SK-N-SH treated with all-trans-retinoic acid at 6 μM for 48 hours (cell line): ENCODE measurements at regions not wholly inside any gene's neighbourhood (a gene's known extent, or its start where the extent isn't known, plus 50 kb on each side); places are given as distances from the start of the nearest gene placed in this dataset.

Experiments used
- ATAC-seq: fragments of 200-7000 bp; cut with Tn5 transposase; 3 replicates; pipeline ENCODE4 v1.9.1; 2020; ENCODE audit warnings: mild to moderate bottlenecking, moderate library complexity
- ARNTL ChIP-seq: fragments of 450-650 bp; formaldehyde crosslinking; IDR thresholded peaks from 2 replicates; pipeline ENCODE4 v1.5.0; 2020; ENCODE audit warnings: low read depth, mild to moderate bottlenecking, moderate library complexity, borderline replicate concordance
- CSDC2 ChIP-seq: fragments of 250-450 bp; sonication (Bioruptor Pico); IDR thresholded peaks from 2 replicates; pipeline ENCODE4 v1.5.0; 2020; ENCODE audit warnings: mild to moderate bottlenecking, moderate library complexity
- ESRRG ChIP-seq: fragments of 250-450 bp; sonication (Bioruptor Pico); IDR thresholded peaks from 2 replicates; pipeline ENCODE4 v1.6.1; 2021; ENCODE audit warnings: mild to moderate bottlenecking
- GLIS3 ChIP-seq: fragments of 250-450 bp; sonication (Bioruptor Pico); IDR thresholded peaks from 2 replicates; pipeline ENCODE4 v1.5.0; 2020; ENCODE audit warnings: mild to moderate bottlenecking, moderate library complexity
- ISL1 ChIP-seq: fragments of 250-450 bp; sonication (Bioruptor Pico); IDR thresholded peaks from 2 replicates; pipeline ENCODE4 v2.1.2; 2022; ENCODE audit warnings: mild to moderate bottlenecking, moderate library complexity
- OSR1 ChIP-seq: fragments of 250-450 bp; sonication (Bioruptor Pico); IDR thresholded peaks from 2 replicates; pipeline ENCODE4 v1.8.0; 2022; ENCODE audit warnings: moderate library complexity, mild to moderate bottlenecking, inconsistent platforms
- RARB ChIP-seq: fragments of 250-450 bp; sonication (Bioruptor Pico); IDR thresholded peaks from 2 replicates; pipeline ENCODE4 v1.8.0; 2021; ENCODE audit warnings: mild to moderate bottlenecking, moderate library complexity
- TCF4 ChIP-seq: fragments of 250-450 bp; sonication (Bioruptor Pico); IDR thresholded peaks from 2 replicates; pipeline ENCODE4 v1.8.0; 2021; ENCODE audit warnings: mild to moderate bottlenecking, moderate library complexity, borderline replicate concordance
- TOX ChIP-seq: fragments of 250-450 bp; sonication (Bioruptor Pico); IDR thresholded peaks from 2 replicates; pipeline ENCODE4 v1.8.0; 2021; ENCODE audit warnings: mild to moderate bottlenecking, moderate library complexity, borderline replicate concordance
- ZFP3 ChIP-seq: fragments of 250-450 bp; sonication (Bioruptor Pico); IDR thresholded peaks from 2 replicates; pipeline ENCODE4 v1.5.0; 2020; ENCODE audit warnings: mild to moderate bottlenecking, moderate library complexity
- ZFP30 ChIP-seq: fragments of 450-650 bp; formaldehyde crosslinking; IDR thresholded peaks from 2 replicates; pipeline ENCODE4 v1.5.0; 2022; ENCODE audit warnings: mild to moderate bottlenecking, moderate library complexity
- ZNF565 ChIP-seq: fragments of 450-650 bp; formaldehyde crosslinking; conservative IDR thresholded peaks from 2 replicates; pipeline ENCODE4 v1.5.0; 2020; ENCODE audit warnings: low read depth, mild to moderate bottlenecking, moderate library complexity
- ZNF70 ChIP-seq: fragments of 450-650 bp; formaldehyde crosslinking; IDR thresholded peaks from 2 replicates; pipeline ENCODE4 v1.5.0; 2020; ENCODE audit warnings: mild to moderate bottlenecking, moderate library complexity
- ZNF8 ChIP-seq: fragments of 450-650 bp; formaldehyde crosslinking; IDR thresholded peaks from 2 replicates; pipeline ENCODE4 v1.5.0; 2020; ENCODE audit warnings: mild to moderate bottlenecking, moderate library complexity
- TF ChIP-seq, protein P1 (sequence below): fragments of 250-450 bp; sonication (Bioruptor Pico); IDR thresholded peaks from 2 replicates; pipeline ENCODE4 v1.8.0; 2021; ENCODE audit warnings: low read depth, mild to moderate bottlenecking, moderate library complexity, borderline replicate concordance
- TF ChIP-seq, protein P2 (sequence below): fragments of 250-450 bp; sonication (Bioruptor Pico); IDR thresholded peaks from 2 replicates; pipeline ENCODE4 v1.8.0; 2020; ENCODE audit warnings: mild to moderate bottlenecking, moderate library complexity, borderline replicate concordance
- TF ChIP-seq, protein P3 (sequence below): fragments of 250-450 bp; sonication (Bioruptor Pico); IDR thresholded peaks from 2 replicates; pipeline ENCODE4 v1.5.1; 2021; ENCODE audit warnings: mild to moderate bottlenecking, moderate library complexity
- TF ChIP-seq, protein P4 (sequence below): fragments of 250-450 bp; sonication (Bioruptor Pico); IDR thresholded peaks from 2 replicates; pipeline ENCODE4 v1.5.0; 2020; ENCODE audit warnings: mild to moderate bottlenecking, moderate library complexity

DNA sequence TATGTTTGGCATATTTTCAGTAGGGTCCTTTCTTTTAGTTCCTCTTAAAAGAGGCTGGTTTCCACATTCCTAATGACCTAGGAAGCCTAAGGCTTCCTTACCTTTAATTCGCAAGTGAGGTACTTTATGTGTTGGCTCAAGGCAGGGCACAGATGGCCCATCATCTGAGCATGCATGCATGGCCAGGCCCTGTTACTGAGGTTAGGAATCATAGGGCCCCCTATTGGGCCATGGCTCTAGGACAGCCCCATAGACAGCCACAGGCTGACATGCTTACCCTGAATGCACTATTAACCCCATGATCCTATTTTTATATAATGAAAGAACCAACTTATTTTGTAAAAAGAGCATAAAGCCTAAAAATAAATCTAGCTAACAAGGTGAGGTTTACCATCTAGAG lies 271.4 kb downstream of the ELAVL2 start:
- ATAC-seq, result no peak
- no peak for TF ChIP-seq ZNF70 (CRISPR knock-in tag)
- TF ChIP-seq CSDC2 (CRISPR knock-in tag), result no peak
- no peak for TF ChIP-seq ESRRG (CRISPR knock-in tag)
- TF ChIP-seq, protein P1, sequence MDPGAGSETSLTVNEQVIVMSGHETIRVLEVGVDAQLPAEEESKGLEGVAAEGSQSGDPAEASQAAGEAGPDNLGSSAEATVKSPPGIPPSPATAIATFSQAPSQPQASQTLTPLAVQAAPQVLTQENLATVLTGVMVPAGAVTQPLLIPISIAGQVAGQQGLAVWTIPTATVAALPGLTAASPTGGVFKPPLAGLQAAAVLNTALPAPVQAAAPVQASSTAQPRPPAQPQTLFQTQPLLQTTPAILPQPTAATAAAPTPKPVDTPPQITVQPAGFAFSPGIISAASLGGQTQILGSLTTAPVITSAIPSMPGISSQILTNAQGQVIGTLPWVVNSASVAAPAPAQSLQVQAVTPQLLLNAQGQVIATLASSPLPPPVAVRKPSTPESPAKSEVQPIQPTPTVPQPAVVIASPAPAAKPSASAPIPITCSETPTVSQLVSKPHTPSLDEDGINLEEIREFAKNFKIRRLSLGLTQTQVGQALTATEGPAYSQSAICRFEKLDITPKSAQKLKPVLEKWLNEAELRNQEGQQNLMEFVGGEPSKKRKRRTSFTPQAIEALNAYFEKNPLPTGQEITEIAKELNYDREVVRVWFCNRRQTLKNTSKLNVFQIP (CRISPR knock-in tag), result no peak
- TF ChIP-seq TCF4 (CRISPR knock-in tag), result no peak
- TF ChIP-seq, all 23 proteins: peak for 0

DNA sequence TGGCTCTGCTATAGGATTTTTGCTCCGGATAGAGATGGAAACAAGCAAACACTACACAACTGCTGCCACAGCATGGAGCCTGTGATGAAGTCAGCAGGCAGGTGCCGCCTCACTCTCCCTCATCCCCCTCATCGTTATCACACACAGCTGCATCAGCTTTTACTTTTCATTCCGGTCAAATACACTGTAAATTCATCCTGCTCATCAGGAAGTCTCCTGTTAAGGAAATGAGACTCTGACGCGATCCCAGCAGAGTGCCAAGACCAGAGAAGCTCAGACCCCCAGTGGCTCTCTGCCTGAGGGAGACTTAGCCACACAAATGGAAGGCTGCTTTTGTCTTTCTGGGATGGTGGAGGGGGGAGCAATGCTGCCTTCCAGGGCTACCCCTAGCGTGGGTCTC lies 270.2 kb downstream of the ELAVL2 start:
- no peak for ATAC-seq

DNA sequence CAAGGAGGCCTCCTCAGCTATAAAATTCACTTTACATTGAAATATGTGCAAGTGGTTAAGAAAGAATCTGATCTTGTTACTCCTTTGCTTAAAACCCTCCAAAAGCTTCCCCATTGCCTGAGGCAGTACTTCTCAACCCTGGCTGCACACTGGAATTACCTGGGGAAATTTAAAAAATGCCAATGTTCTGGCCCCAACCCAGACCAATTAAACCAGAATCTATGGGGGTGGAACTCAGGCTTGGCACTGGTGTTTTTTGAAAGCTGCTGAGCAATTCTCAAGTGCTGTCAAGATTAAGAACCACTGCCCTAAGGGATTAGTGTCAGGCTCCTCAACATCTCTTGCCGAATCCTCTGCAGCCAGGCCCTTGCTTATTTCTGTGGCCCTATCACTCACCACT lies 269.6 kb downstream of the ELAVL2 start:
- no peak for TF ChIP-seq ISL1
- no peak for TF ChIP-seq ARNTL (CRISPR knock-in tag)
- TF ChIP-seq, protein P2, sequence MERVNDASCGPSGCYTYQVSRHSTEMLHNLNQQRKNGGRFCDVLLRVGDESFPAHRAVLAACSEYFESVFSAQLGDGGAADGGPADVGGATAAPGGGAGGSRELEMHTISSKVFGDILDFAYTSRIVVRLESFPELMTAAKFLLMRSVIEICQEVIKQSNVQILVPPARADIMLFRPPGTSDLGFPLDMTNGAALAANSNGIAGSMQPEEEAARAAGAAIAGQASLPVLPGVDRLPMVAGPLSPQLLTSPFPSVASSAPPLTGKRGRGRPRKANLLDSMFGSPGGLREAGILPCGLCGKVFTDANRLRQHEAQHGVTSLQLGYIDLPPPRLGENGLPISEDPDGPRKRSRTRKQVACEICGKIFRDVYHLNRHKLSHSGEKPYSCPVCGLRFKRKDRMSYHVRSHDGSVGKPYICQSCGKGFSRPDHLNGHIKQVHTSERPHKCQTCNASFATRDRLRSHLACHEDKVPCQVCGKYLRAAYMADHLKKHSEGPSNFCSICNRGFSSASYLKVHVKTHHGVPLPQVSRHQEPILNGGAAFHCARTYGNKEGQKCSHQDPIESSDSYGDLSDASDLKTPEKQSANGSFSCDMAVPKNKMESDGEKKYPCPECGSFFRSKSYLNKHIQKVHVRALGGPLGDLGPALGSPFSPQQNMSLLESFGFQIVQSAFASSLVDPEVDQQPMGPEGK, result no peak
- TF ChIP-seq, protein P1 (CRISPR knock-in tag), result no peak
- TF ChIP-seq GLIS3 (CRISPR knock-in tag), result no peak
- no peak for ATAC-seq

More for the DNA sequence above, 270.2 kb downstream of the ELAVL2 start:
- TF ChIP-seq RARB (CRISPR knock-in tag) (no peak), OSR1 (CRISPR knock-in tag) (no peak), TOX (CRISPR knock-in tag) (no peak), ZNF8 (CRISPR knock-in tag) (no peak)
- TF ChIP-seq, protein P2, result no peak

DNA sequence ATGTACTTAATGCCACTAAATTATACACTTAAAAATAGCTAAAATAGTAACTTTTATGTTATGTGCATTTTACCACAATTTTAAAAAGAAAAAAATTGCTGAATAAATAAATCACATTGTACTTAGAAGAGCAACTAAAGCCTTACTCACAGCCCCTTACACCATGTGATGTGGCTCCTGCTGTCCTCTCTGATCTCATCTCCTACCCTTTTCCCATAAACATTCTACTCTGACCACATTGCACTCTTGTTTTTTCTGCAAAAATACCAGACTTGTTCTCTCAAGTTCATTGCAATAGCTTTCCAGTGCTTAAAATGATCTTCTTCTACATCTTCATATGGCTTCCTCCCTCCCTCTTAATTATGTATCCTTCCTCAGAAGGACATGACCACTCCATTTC lies 268.4 kb downstream of the ELAVL2 start:
- TF ChIP-seq, protein P3, sequence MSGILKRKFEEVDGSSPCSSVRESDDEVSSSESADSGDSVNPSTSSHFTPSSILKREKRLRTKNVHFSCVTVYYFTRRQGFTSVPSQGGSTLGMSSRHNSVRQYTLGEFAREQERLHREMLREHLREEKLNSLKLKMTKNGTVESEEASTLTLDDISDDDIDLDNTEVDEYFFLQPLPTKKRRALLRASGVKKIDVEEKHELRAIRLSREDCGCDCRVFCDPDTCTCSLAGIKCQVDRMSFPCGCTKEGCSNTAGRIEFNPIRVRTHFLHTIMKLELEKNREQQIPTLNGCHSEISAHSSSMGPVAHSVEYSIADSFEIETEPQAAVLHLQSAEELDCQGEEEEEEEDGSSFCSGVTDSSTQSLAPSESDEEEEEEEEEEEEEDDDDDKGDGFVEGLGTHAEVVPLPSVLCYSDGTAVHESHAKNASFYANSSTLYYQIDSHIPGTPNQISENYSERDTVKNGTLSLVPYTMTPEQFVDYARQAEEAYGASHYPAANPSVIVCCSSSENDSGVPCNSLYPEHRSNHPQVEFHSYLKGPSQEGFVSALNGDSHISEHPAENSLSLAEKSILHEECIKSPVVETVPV (CRISPR knock-in tag), result no peak
- TF ChIP-seq GLIS3 (CRISPR knock-in tag) (no peak), TOX (CRISPR knock-in tag) (no peak), ZNF70 (CRISPR knock-in tag) (no peak), ESRRG (CRISPR knock-in tag) (no peak), RARB (CRISPR knock-in tag) (no peak), ZNF8 (CRISPR knock-in tag) (no peak), ZFP30 (CRISPR knock-in tag) (no peak), ZFP3 (CRISPR knock-in tag) (no peak), ZNF565 (CRISPR knock-in tag) (no peak)
- TF ChIP-seq, protein P1 (CRISPR knock-in tag), result no peak
- TF ChIP-seq, protein P4, sequence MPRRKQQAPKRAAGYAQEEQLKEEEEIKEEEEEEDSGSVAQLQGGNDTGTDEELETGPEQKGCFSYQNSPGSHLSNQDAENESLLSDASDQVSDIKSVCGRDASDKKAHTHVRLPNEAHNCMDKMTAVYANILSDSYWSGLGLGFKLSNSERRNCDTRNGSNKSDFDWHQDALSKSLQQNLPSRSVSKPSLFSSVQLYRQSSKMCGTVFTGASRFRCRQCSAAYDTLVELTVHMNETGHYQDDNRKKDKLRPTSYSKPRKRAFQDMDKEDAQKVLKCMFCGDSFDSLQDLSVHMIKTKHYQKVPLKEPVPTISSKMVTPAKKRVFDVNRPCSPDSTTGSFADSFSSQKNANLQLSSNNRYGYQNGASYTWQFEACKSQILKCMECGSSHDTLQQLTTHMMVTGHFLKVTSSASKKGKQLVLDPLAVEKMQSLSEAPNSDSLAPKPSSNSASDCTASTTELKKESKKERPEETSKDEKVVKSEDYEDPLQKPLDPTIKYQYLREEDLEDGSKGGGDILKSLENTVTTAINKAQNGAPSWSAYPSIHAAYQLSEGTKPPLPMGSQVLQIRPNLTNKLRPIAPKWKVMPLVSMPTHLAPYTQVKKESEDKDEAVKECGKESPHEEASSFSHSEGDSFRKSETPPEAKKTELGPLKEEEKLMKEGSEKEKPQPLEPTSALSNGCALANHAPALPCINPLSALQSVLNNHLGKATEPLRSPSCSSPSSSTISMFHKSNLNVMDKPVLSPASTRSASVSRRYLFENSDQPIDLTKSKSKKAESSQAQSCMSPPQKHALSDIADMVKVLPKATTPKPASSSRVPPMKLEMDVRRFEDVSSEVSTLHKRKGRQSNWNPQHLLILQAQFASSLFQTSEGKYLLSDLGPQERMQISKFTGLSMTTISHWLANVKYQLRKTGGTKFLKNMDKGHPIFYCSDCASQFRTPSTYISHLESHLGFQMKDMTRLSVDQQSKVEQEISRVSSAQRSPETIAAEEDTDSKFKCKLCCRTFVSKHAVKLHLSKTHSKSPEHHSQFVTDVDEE (CRISPR knock-in tag), result no peak
- TF ChIP-seq, protein P2, result no peak
- ATAC-seq, result no peak
